OCI-LY1 (cell line): ENCODE measurements at regions not wholly inside any gene's neighbourhood (a gene's known extent, or its start where the extent isn't known, plus 50 kb on each side); places are given as distances from the start of the nearest gene placed in this dataset.

Experiments used
- H2AFZ ChIP-seq: fragments of 200-600 bp; sonication (generic), shearing (Covaris generic); 2 replicates; pipeline ENCODE4 v1.6.0; 2014; ENCODE audit warnings: antibody characterized with exemption, mild to moderate bottlenecking, low read length
- H3F3A ChIP-seq: fragments of 200-600 bp; sonication (generic), shearing (Covaris generic); 2 replicates; pipeline ENCODE4 v1.6.0; 2014; ENCODE audit warnings: mild to moderate bottlenecking, antibody characterized with exemption, low read length, moderate library complexity; ENCODE audit not compliant: insufficient read depth
- H3K27ac ChIP-seq: fragments of 200-600 bp; sonication (generic); 2 replicates; pipeline ENCODE4 v1.5.1; 2014; ENCODE audit warnings: low read length, mixed run types, mild to moderate bottlenecking, low read depth; ENCODE audit not compliant: poor library complexity, severe bottlenecking
- H3K27me3 ChIP-seq: fragments of 200-600 bp; sonication (generic); 2 replicates; pipeline ENCODE4 v1.6.0; 2014; ENCODE audit warnings: antibody characterized with exemption, mild to moderate bottlenecking, low read length, moderate library complexity; ENCODE audit not compliant: insufficient read depth
- H3K36me3 ChIP-seq: fragments of 200-600 bp; sonication (generic); 2 replicates; pipeline ENCODE4 v1.6.1; 2014; ENCODE audit warnings: mild to moderate bottlenecking, antibody characterized with exemption, low read length, moderate library complexity, mixed read lengths; ENCODE audit not compliant: insufficient read depth
- H3K4me1 ChIP-seq: fragments of 200-600 bp; sonication (generic); 2 replicates; pipeline ENCODE4 v1.5.1; 2014; ENCODE audit warnings: mild to moderate bottlenecking, low read length, moderate library complexity; ENCODE audit not compliant: insufficient read depth, severe bottlenecking
- H3K4me2 ChIP-seq: fragments of 200-600 bp; sonication (generic), shearing (Covaris generic); 2 replicates; pipeline ENCODE4 v1.6.1; 2014; ENCODE audit warnings: low read length
- H3K4me3 ChIP-seq: fragments of 200-600 bp; sonication (generic); 2 replicates; pipeline ENCODE4 v1.5.1; 2014; ENCODE audit warnings: low read length, low read depth, mild to moderate bottlenecking, mixed read lengths; ENCODE audit not compliant: poor library complexity, severe bottlenecking
- H3K79me2 ChIP-seq: fragments of 200-600 bp; shearing (Covaris generic); 2 replicates; pipeline ENCODE4 v1.6.1; 2016; ENCODE audit warnings: mixed run types, low read length, mixed read lengths; ENCODE audit not compliant: insufficient read depth
- H3K9ac ChIP-seq: fragments of 200-600 bp; sonication (generic), shearing (Covaris generic); 2 replicates; pipeline ENCODE4 v1.6.1; 2014; ENCODE audit warnings: mild to moderate bottlenecking, low read length, mixed read lengths
- H3K9me2 ChIP-seq: fragments of 200-600 bp; sonication (generic), shearing (Covaris generic); 2 replicates; pipeline ENCODE4 v1.6.1; 2014; ENCODE audit warnings: low read depth, mild to moderate bottlenecking, low read length, mixed read lengths
- H3K9me3 ChIP-seq: fragments of 200-600 bp; shearing (Covaris generic); 2 replicates; pipeline ENCODE4 v1.6.1; 2014; ENCODE audit warnings: low read length, mixed read lengths
- H4K20me1 ChIP-seq: fragments of 200-600 bp; sonication (generic), shearing (Covaris generic); 2 replicates; pipeline ENCODE4 v1.6.0; 2016; ENCODE audit warnings: mild to moderate bottlenecking, low read length; ENCODE audit not compliant: insufficient read depth
- CTCF ChIP-seq: fragments of 200-600 bp; sonication (generic), shearing (Covaris generic); IDR thresholded peaks from 2 replicates; pipeline ENCODE4 v1.5.1; 2017; ENCODE audit warnings: mild to moderate bottlenecking, antibody characterized with exemption, low read length, moderate library complexity, mixed read lengths
- EZH2 ChIP-seq: fragments of 200-600 bp; sonication (generic), shearing (Covaris generic); IDR thresholded peaks from 2 replicates; pipeline ENCODE4 v1.8.0; 2017; ENCODE audit warnings: borderline replicate concordance, mixed run types, mild to moderate bottlenecking, antibody characterized with exemption, low read length, moderate library complexity, mixed read lengths

GRCh38 chr9:22617156-22617555 is 170.5 kb downstream of the DMRTA1 start:
- H4K20me1 ChIP-seq = no peaks in the 10 kb centered on the region
- H3K79me2 ChIP-seq = no peaks in the 10 kb centered on the region
- TF ChIP-seq EZH2 (no peak), CTCF (no peak)
- no peak overlapping the region for H3K4me3 ChIP-seq
- H3K9me3 ChIP-seq = no peaks in the 10 kb centered on the region
- no peak overlapping the region for H3K27ac ChIP-seq
- no peaks in the 10 kb centered on the region for H3K27me3 ChIP-seq
- H3K4me2 ChIP-seq = no peak overlapping the region
- no peaks in the 10 kb centered on the region for H3K36me3 ChIP-seq
- H3K9me2 ChIP-seq = no peaks in the 10 kb centered on the region
- H2AFZ ChIP-seq = no peak overlapping the region
- no peak overlapping the region for H3K9ac ChIP-seq
- no peaks in the 10 kb centered on the region for H3F3A ChIP-seq
- H3K4me1 ChIP-seq = no peaks in the 10 kb centered on the region

DNA sequence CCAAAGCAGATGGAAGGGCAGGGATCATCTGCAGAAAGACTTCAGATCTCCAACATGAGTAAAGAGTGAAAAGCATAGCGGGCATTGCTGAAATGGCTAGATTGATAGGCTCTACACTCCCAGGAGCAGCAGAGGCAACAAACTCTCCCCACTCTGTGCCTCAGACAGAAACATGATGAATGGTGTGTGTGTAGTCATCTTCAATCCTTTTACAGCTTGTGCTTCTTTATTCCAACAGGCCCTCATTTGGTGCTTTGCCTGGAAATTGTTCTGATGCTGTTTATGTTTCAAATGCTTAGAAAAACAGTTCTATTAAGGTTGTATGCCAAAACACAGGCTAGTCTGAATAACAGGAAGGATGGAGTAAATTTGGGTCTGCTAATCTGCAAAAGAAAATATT is 176.2 kb downstream of the DMRTA1 start:
- no peak overlapping the region for H3K4me2 ChIP-seq
- no peaks in the 10 kb centered on the region for H4K20me1 ChIP-seq
- no peaks in the 10 kb centered on the region for H3K27me3 ChIP-seq
- no peaks in the 10 kb centered on the region for H3F3A ChIP-seq
- no peaks in the 10 kb centered on the region for H3K36me3 ChIP-seq
- H3K27ac ChIP-seq = no peak overlapping the region
- no peak overlapping the region for H3K9ac ChIP-seq
- H3K79me2 ChIP-seq = no peaks in the 10 kb centered on the region
- H3K4me1 ChIP-seq = no peaks in the 10 kb centered on the region
- H3K4me3 ChIP-seq = no peak overlapping the region
- no peaks in the 10 kb centered on the region for H3K9me2 ChIP-seq
- no peak overlapping the region for H2AFZ ChIP-seq
- no peaks in the 10 kb centered on the region for H3K9me3 ChIP-seq
- TF ChIP-seq EZH2 (no peak), CTCF (no peak)

GRCh38 chr9:22623236-22623635 is 176.6 kb downstream of the DMRTA1 start:
- Histone ChIP-seq H3K9me3 (no peaks in the 10 kb centered on the region), H3K79me2 (no peaks in the 10 kb centered on the region), H3K4me3 (no peak overlapping the region), H3K4me2 (no peak overlapping the region), H3F3A (no peaks in the 10 kb centered on the region), H2AFZ (no peak overlapping the region), H3K27ac (no peak overlapping the region), H3K4me1 (no peaks in the 10 kb centered on the region), H4K20me1 (no peaks in the 10 kb centered on the region), H3K9me2 (no peaks in the 10 kb centered on the region), H3K36me3 (no peaks in the 10 kb centered on the region), H3K27me3 (no peaks in the 10 kb centered on the region), H3K9ac (no peak overlapping the region)
- no peak for TF ChIP-seq EZH2
- no peak for TF ChIP-seq CTCF
